Effector memory CD4-positive, alpha-beta T cell (primary cell): ENCODE measurements at regions not wholly inside any gene's neighbourhood (a gene's known extent, or its start where the extent isn't known, plus 50 kb on each side); places are given as distances from the start of the nearest gene placed in this dataset.

Experiments
- DNase-seq, 3 donors: peaks; one replicate each; pipeline ENCODE4 v3.0.0-alpha.2; 2020
- H3K27ac ChIP-seq: 2 replicates; pipeline ENCODE4 v1.7.0; 2013; ENCODE audit warnings: mild to moderate bottlenecking, low read length, moderate library complexity; ENCODE audit not compliant: insufficient read depth, poor library complexity, severe bottlenecking
- H3K27me3 ChIP-seq: replicated peaks from 2 replicates; pipeline ENCODE4 v1.7.0; 2013; ENCODE audit warnings: mild to moderate bottlenecking, low read length; ENCODE audit not compliant: insufficient read depth, control insufficient read depth, poor library complexity, severe bottlenecking
- H3K36me3 ChIP-seq: 2 replicates; pipeline ENCODE4 v1.7.0; 2013; ENCODE audit warnings: mild to moderate bottlenecking, low read length, moderate library complexity; ENCODE audit not compliant: control insufficient read depth, insufficient read depth
- H3K4me1 ChIP-seq: 2 replicates; pipeline ENCODE4 v1.7.0; 2013; ENCODE audit warnings: low read length, mild to moderate bottlenecking; ENCODE audit not compliant: control insufficient read depth, insufficient read depth, poor library complexity, severe bottlenecking
- H3K4me3 ChIP-seq: 2 replicates; pipeline ENCODE4 v1.7.0; 2013; ENCODE audit warnings: low read length, low read depth, mild to moderate bottlenecking; ENCODE audit not compliant: insufficient read depth, poor library complexity, severe bottlenecking
- H3K9me3 ChIP-seq: 2 replicates; pipeline ENCODE4 v1.7.0; 2013; ENCODE audit warnings: mild to moderate bottlenecking, low read length, moderate library complexity; ENCODE audit not compliant: control insufficient read depth

DNA sequence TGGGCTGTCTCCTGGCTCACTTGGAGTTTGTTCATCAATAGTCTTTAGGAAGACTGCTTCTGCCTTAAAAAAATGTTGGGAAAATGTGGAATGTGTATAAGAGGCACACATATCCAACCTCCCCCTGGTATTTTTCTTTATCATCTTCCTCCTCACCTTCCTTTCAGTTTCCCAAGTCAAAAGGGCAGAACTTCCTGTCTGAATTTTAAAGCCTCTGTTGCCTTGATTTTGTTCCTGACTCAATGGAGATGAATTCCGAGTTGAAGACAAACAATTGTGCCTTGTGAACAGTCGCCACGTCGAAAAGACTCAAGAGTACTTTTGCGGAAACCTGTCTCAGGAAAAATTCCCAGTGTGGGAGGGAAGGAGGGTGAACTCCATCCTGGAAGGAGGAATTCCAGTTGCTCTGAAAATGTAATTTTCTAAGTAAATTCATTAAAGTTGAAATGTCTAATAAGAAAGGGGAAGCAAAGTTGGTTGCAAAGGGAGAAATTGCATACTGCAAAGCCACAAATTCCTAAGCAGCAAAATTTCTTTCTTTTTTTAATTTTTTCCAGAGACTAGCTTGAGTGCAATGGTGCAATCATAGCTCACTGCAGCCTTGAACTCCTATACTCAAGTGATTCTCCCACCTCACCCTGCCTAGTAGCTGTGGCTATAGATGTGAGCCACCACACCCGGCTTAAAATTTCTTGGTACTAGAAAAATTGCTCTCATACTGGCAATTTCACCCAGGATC is 50.2 kb upstream of the ELK3 start:
- no peak for DNase-seq
- Histone ChIP-seq H3K4me1 (peaks cover 11% of the 10 kb centered on the region), H3K9me3 (no peaks in the 10 kb centered on the region), H3K27ac (no peak overlapping the region), H3K4me3 (no peak overlapping the region), H3K36me3 (no peaks in the 10 kb centered on the region), H3K27me3 (no peaks in the 10 kb centered on the region)
